ENCODE measurements at regions not wholly inside any gene's neighbourhood (a gene's known extent, or its start where the extent isn't known, plus 50 kb on each side); places are given as distances from the start of the nearest gene placed in this dataset.
"Not testable (repeated sequence)": the region's sequence is repeated elsewhere in the genome, so short reads cannot be mapped to it uniquely, and the experiment has no call there.

DNA sequence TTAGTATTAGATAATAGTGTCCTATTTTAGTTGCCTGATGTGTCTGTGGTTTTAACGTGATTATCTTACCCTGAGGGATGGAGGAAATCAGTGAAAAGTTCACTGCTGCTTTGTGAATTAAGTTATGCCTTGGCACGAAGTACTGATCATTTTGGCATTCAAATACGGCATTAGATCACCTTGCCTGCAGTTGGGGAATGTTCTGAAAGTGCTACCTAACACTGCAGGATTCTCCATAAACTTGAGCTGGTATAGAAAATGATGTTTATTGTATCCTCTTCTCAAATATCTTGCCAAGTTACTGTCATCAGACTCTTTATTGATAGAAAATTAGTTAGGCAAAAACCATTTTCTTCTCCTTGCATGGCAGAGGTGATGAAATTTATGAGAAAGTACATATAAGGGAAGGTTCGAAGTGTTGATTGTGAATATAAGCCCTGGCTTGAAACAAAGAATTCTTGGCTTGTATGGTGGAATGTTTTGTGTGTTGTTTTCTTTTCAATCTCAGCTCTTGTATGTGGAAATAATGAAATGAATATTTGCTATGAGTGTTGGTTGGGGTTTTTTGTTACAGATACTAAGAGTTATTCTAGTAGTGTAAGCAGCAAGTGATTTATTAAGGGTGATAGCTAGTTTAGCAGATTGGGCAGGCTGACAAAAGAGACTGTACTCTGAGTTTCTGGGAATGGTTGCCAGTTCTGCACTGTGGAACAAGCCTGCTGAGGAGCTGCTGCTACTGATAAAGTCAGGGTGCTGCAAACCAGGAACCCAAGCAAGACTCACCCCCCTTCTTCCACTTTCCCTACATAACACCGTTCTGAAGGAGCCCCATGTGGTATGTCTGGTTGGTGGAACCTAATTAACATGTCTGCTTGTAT lies 448.3 kb downstream of the PCNX1 start:
- H3K4me3 ChIP-seq (ENCODE audit: control insufficient read depth, low read depth, low read length): no peak overlapping the region
- TF ChIP-seq, protein P1, sequence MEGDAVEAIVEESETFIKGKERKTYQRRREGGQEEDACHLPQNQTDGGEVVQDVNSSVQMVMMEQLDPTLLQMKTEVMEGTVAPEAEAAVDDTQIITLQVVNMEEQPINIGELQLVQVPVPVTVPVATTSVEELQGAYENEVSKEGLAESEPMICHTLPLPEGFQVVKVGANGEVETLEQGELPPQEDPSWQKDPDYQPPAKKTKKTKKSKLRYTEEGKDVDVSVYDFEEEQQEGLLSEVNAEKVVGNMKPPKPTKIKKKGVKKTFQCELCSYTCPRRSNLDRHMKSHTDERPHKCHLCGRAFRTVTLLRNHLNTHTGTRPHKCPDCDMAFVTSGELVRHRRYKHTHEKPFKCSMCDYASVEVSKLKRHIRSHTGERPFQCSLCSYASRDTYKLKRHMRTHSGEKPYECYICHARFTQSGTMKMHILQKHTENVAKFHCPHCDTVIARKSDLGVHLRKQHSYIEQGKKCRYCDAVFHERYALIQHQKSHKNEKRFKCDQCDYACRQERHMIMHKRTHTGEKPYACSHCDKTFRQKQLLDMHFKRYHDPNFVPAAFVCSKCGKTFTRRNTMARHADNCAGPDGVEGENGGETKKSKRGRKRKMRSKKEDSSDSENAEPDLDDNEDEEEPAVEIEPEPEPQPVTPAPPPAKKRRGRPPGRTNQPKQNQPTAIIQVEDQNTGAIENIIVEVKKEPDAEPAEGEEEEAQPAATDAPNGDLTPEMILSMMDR (IDR thresholded peaks at IDR 0.05; ENCODE audit: control insufficient read depth, insufficient read depth, low read depth, low read length, missing control alignments): no peak
- DNase-seq (ENCODE audit: low read depth): peak; percentile 47

DNA sequence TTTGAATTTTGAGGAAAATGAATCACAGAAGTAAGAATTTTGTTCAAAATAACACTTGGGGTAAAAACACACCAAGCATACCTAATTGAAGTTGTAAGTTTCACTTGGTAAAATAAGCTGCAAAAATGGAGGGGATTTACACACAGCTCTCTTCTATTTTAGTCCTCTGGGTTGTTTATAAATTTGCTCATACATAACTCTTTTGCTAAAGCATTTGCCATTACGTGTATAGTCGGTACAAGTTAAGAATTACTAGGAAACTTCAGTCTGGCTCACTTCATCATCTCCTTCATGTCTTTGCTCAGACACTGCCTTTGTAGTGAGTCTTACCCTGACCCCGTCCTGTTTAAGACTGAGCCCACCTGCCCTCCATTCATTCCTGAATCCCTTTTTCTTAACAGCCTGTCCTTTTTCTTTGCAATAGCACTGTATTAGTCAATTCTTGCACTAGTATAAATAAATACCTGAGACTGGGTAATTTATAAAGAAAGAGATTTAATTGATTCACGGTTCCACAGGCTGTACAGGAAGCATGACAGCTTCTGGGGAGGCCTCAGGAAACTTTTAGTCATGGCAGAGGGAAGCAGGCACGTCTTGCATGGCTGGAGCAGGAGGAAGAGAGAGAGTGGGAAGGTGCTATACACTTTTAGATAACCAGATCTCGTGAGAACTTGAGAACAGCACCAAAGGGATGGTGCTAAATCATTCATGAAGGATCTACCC lies 451.1 kb downstream of the PCNX1 start:
- H3K4me3 ChIP-seq (ENCODE audit: control insufficient read depth, low read depth, low read length): no peak overlapping the region
- no peak for DNase-seq (ENCODE audit: low read depth)
- TF ChIP-seq, protein P1 (IDR thresholded peaks at IDR 0.05; ENCODE audit: control insufficient read depth, insufficient read depth, low read depth, low read length, missing control alignments): no peak

DNA sequence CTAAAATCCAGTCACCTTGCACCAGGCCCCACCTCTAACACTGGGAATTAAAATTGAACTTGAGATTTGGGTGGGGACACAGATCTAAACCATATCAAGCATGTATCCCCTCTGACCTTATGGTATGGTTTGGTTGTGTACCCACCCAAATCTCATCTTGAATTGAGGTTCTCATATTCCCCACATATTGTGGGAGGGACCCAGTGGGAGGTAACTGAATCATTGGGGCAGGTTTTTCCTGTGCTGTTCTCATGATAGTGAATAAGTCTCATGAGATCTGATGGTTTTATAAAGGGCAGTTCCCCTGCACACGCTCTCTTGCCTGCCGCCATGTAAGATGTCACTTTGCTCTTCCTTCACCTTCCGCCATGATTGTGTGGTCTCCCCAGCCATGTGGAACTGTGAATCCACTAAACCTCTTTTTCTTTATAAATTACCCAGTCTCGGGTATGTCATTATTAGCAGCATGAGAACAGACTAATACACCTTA lies 451.7 kb downstream of the PCNX1 start:
- not testable (repeated sequence) for H3K4me3 ChIP-seq (ENCODE audit: control insufficient read depth, low read depth, low read length); DNase-seq (ENCODE audit: low read depth)

DNA sequence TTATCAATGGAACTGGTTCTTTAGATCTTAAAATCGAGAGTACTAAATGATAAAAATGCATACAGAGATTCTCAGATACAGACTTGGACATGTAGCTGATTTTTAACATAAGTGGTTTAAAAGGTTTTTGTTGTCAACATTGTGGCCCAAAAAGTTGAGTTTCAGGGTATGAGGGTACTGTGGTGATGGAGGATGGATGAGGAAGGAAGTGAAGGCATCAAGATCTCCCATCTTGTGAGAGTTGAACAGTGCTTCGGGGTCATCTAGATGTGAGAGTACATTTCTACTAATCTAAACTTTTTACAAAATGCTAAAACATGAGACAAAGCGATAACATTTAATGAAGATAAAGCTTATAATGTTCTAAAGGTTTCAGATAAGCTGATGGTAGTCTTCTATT lies 452.6 kb downstream of the PCNX1 start:
- TF ChIP-seq, protein P1 (IDR thresholded peaks at IDR 0.05; ENCODE audit: control insufficient read depth, insufficient read depth, low read depth, low read length, missing control alignments): no peak
- DNase-seq (ENCODE audit: low read depth): no peak
- H3K4me3 ChIP-seq (ENCODE audit: control insufficient read depth, low read depth, low read length): no peak overlapping the region

DNA sequence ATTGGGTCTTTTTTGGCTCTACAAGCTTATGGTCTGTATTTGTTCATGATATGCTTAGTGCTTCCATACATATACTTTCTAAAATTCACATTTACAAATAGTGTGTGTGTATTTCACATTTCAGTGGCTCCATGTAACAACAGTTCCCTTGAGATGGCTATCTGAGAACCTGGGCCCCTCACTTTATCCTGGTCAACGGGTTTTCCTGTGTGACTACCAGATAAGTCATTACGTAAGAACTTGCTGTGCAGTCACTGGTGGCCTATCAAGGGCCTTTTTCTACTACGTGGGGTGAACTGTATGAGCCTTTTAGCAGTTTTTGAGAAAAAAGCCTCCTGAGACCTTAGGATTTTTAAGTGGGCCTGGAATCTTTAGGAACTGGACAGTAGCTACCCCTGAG lies 454.1 kb downstream of the PCNX1 start:
- no peak for DNase-seq (ENCODE audit: low read depth)
- H3K4me3 ChIP-seq (ENCODE audit: control insufficient read depth, low read depth, low read length): no peak overlapping the region
- TF ChIP-seq, protein P1 (IDR thresholded peaks at IDR 0.05; ENCODE audit: control insufficient read depth, insufficient read depth, low read depth, low read length, missing control alignments): no peak

DNA sequence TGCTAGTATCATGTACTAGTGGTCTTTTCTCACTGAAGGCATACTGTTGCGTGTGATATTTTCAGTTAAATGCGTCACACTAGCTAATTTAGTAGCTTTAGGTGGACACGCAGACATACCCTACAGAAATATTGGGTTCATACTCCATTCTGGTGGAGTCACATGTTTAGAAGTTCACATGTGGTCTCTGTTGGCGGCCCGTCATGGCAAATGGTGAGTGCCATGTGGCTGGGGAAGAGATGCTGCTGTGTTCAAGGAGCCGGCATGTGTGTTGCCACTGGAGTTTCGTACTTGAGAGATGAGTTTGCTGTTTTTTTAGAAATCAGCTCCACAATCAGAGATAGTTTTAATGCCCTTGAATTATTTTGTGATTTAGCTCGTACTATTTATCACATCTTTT lies 454.6 kb downstream of the PCNX1 start:
- H3K4me3 ChIP-seq (ENCODE audit: control insufficient read depth, low read depth, low read length): no peak overlapping the region
- TF ChIP-seq, protein P1 (IDR thresholded peaks at IDR 0.05; ENCODE audit: control insufficient read depth, insufficient read depth, low read depth, low read length, missing control alignments): no peak
- no peak for DNase-seq (ENCODE audit: low read depth)

DNA sequence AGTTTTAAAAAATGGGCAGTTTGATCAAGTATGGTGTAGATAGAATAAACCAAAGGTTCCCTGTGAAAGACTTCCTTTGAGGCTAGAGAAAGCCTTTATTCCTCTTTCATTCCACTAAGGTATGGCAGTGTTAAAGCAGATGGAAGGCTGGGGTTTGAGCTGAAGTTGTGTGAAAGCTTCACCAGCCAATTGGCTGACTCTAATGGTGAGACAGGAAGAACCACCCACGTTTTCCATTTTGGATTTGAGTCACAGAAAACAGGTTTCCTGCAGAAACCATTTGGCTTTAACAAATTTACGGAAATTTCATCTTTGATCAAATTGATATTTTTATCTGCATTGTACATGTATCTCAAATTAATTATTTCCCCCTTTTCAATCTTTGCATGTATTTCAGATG lies 455.0 kb downstream of the PCNX1 start:
- no peak overlapping the region for H3K4me3 ChIP-seq (ENCODE audit: control insufficient read depth, low read depth, low read length)
- TF ChIP-seq, protein P1 (IDR thresholded peaks at IDR 0.05; ENCODE audit: control insufficient read depth, insufficient read depth, low read depth, low read length, missing control alignments): no peak
- DNase-seq (ENCODE audit: low read depth): no peak

All from AG09309 (cell line).